ENCODE measurements at regions not wholly inside any gene's neighbourhood (a gene's known extent, or its start where the extent isn't known, plus 50 kb on each side); places are given as distances from the start of the nearest gene placed in this dataset.

DNA sequence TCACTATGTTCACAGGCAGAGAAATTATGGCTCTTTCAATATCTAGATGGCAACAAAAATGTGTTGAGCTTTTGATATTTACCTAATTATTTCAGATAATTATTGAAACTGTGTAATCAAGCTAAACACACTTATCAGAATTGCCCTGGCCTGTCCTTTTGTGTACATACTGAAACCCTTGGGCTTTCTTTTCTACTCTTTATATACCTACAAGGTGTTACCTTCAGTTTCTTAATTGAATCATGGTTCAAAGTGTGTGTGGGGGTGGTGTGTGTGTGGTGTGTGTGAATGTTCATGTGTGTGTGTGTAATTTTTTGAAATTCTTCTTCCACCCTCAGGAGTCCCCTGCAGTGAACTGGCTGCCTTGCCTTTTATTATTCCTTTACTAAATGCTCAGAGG is 506.8 kb upstream of the SOX9 start:
- no peak for TF ChIP-seq POLR2A (IDR thresholded peaks at IDR 0.05; ENCODE audit: low read depth, low read length)
- no peak for TF ChIP-seq TAF1 (IDR thresholded peaks at IDR 0.05; ENCODE audit: borderline replicate concordance, low read depth, low read length)
- no peak for TF ChIP-seq POLR2AphosphoS5 (IDR thresholded peaks at IDR 0.05; ENCODE audit: low read depth, low read length)
